ENCODE measurements at regions not wholly inside any gene's neighbourhood (a gene's known extent, or its start where the extent isn't known, plus 50 kb on each side); places are given as distances from the start of the nearest gene placed in this dataset.
A peak's percentile ranks its signal among the peaks of the same experiment; 100 is the strongest.

- DNase-seq (ENCODE audit: extremely low read depth, low read depth) = no peak
- TF ChIP-seq, protein P1, sequence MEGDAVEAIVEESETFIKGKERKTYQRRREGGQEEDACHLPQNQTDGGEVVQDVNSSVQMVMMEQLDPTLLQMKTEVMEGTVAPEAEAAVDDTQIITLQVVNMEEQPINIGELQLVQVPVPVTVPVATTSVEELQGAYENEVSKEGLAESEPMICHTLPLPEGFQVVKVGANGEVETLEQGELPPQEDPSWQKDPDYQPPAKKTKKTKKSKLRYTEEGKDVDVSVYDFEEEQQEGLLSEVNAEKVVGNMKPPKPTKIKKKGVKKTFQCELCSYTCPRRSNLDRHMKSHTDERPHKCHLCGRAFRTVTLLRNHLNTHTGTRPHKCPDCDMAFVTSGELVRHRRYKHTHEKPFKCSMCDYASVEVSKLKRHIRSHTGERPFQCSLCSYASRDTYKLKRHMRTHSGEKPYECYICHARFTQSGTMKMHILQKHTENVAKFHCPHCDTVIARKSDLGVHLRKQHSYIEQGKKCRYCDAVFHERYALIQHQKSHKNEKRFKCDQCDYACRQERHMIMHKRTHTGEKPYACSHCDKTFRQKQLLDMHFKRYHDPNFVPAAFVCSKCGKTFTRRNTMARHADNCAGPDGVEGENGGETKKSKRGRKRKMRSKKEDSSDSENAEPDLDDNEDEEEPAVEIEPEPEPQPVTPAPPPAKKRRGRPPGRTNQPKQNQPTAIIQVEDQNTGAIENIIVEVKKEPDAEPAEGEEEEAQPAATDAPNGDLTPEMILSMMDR (IDR thresholded peaks at IDR 0.05; ENCODE audit: low read depth, low read length) = no peak
Observed at GRCh38 chr1:96238426-96238825, 483.2 kb upstream of the PTBP2 start.

- no peak for DNase-seq (ENCODE audit: extremely low read depth, low read depth)
- TF ChIP-seq, protein P1 (IDR thresholded peaks at IDR 0.05; ENCODE audit: low read depth, low read length) = no peak
Observed at GRCh38 chr1:96240438-96240837, 481.1 kb upstream of the PTBP2 start.

DNA sequence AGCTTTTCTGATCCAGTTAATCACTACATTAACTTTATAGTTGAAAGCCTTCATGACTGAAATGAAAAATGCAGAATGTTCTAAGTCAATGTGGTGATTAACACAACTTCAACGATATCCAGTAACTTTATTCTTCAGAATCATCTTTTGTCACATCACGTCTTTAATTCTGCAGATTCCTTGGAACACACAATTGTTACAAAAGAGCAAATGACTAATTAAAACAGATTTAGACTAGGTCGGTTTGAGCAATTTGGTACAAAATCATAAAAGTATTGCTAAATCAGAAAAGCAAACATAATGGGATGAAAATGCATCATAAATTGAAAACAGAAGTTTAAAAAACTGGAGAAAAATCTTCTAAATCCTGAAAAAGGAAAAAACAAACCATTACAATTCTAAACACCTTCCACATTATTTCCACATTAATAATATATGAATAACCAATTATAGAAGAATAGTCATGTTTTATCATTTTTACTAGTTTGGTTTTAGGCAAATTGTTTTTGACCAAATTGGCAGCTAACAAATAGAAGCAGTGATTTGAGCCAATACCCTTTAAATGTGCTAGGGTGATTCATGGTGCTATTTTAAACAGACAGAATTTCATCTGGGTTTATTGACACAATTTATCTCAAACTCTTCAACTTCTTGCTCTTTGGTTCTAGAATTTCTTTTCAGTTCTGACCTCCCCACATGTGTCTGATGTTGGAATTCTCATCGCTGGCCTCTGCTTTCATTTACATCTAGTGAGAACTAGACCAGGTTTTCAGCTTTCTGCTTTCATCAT is 468.1 kb upstream of the PTBP2 start:
- peak; percentile 32 for DNase-seq (ENCODE audit: extremely low read depth, low read depth)
- TF ChIP-seq, protein P1 (IDR thresholded peaks at IDR 0.05; ENCODE audit: low read depth, low read length) = no peak

DNA sequence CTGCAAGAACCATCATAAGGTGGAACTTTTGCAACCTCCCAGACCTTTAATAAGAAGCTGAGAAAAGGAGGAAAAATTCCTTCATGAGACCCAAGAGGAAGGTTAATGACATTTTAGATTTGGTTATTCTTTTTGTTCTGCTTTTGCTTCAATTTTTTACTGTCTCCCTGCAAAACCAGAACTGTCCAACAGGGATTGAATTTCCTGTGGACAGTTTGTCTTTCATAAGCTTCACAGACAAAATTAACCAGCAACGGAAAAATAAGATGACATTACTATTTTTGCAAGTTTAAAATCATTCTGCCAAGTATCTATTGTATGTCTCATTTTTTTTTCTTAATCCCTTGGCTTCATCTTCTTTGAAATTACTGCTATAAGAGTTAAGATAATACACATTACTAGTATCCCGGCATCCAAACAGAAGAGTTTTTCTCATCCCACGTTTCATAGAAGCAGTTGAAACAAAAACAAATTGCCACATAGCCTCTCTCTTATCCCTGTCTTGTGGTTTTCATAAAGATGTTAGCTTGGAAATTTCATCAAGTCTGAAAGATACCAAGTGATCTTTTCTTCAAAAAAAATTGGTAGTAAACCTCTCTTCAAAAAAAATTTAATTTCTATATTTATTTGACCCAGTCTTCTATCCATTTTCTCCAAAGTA is 465.3 kb upstream of the PTBP2 start:
- no peak for DNase-seq (ENCODE audit: extremely low read depth, low read depth)
- TF ChIP-seq, protein P1 (IDR thresholded peaks at IDR 0.05; ENCODE audit: low read depth, low read length) = no peak

GRCh38 chr1:96259399-96259798 is 462.2 kb upstream of the PTBP2 start:
- DNase-seq (ENCODE audit: extremely low read depth, low read depth) = no peak

GRCh38 chr1:96281491-96281890 is 440.1 kb upstream of the PTBP2 start:
- no peak for DNase-seq (ENCODE audit: extremely low read depth, low read depth)
- TF ChIP-seq, protein P1 (IDR thresholded peaks at IDR 0.05; ENCODE audit: low read depth, low read length) = no peak

More at GRCh38 chr1:96259399-96259798, 462.2 kb upstream of the PTBP2 start:
- TF ChIP-seq, protein P1 (IDR thresholded peaks at IDR 0.05; ENCODE audit: low read depth, low read length) = no peak

DNA sequence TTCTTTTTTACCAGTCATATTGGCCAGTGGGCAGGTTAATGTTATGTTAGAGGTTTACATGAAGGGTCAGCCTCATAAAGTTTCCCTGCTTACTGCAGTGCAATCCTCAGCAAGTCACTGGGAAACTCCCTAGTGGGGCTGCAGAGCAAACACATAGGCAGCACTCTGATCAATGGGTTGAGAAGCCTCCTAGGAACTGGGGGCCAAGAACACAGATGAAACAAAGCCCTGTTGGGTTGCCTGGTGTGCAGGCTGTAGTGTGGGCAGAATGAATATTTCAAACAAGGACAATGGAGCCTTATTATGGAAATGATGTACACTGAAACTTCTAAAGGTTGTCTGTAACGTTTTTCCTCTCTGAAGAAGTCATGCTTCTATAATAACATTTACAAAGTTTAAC is 431.6 kb upstream of the PTBP2 start:
- DNase-seq (ENCODE audit: extremely low read depth, low read depth) = no peak
- TF ChIP-seq, protein P1 (IDR thresholded peaks at IDR 0.05; ENCODE audit: low read depth, low read length) = no peak

Measured in AG09319 (cell line).